ENCODE measurements at regions not wholly inside any gene's neighbourhood (a gene's known extent, or its start where the extent isn't known, plus 50 kb on each side); places are given as distances from the start of the nearest gene placed in this dataset.
"Not testable (repeated sequence)": the region's sequence is repeated elsewhere in the genome, so short reads cannot be mapped to it uniquely, and the experiment has no call there.

DNA sequence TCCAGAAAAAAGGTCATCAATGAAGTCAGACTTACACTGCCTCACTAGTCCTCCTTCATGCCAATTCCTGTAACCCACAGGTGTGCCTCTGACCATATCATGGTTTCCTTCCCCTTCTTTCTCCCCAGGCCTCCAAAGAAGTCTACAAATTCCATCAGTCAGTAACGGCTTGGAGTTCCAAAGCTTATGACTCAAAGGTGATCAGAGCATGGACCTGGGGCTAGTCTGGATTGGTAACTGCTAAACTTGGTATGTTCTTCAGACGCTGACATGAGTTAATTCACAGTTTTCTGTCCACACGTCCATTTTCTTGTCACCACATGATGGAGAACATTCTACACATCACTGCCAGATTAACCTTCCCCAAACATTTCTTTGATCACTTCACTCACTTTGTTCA lies 560.4 kb downstream of the ETNK1 start:
- no peak for DNase-seq (ENCODE audit: low spot score)

DNA sequence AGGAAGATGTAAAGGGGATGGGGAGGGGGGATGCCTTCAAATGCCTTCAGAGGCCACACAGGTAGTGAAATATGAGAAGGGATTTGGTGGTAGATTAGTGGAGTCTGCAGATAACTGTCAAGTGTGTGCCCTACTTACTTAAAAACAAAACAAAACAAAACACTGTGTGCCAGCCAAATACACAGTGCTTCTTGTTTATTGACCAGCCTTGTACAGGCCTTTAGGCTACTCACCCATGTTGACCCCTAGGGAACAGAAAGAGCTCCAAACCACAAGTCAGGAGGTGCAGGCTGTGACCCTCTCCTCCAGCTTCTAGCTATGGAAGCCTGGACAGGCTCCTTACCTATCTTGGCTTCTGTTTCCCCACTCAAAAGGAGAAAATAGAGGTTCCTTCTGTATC lies 562.0 kb downstream of the ETNK1 start:
- no peak for DNase-seq (ENCODE audit: low spot score)

DNA sequence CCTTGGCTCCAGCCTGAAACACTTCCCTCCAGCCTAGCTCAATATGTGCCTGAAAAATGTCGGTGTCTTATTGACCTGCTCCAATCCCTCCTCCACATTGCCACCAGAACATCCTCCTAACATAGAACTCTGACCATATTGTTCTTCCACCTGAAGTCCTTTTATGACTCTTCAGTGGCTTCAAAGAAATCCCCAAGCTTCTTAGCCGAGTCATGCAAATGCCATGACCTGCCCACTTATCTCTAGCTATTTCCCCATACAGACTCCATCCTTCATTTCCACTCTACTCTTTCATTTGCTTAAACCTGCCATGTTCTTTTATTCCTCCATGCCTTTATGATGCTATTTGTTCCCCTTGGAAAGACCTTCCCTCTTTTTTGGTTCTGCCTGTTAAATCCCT lies 568.6 kb downstream of the ETNK1 start:
- DNase-seq (ENCODE audit: low spot score), result no peak

DNA sequence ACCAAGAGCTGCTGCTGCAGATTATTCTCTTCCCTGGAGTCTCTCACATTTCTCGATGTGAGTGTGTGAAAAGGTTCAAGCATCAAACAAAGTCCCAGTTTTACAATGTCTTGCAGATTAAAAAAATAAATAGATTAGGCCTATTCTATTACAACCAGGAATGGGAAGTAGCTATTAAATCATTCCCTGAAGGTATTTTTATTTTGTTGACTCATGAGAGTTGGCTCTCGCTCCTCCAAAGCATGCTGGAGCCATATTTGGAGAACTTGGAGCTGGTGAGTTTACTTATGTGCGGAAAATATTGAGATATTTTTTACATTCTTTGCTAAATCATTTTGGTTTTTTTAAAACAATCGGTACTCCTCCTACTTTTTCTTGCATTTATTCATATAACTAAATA lies 572.3 kb downstream of the ETNK1 start:
- no peak for DNase-seq (ENCODE audit: low spot score)

DNA sequence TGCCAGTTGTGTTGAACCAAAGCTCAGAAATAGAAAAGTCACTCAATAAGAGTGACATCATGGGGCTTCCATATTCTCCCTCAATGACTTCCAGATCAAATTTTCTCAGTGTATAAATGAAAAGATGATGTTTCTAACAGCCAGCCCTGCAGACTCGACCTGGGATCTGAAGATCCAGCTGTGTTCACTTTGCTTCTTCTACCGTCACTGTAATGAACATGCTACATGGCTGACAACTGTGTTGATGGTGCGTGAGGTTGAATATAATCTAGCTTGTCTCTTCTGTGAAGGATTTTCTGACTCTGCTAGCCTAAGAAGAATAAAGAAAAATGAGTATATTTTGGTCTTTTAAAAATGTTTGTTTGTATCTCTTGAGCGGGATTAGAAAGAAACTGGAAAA lies 577.8 kb downstream of the ETNK1 start:
- DNase-seq (ENCODE audit: low spot score), result no peak

DNA sequence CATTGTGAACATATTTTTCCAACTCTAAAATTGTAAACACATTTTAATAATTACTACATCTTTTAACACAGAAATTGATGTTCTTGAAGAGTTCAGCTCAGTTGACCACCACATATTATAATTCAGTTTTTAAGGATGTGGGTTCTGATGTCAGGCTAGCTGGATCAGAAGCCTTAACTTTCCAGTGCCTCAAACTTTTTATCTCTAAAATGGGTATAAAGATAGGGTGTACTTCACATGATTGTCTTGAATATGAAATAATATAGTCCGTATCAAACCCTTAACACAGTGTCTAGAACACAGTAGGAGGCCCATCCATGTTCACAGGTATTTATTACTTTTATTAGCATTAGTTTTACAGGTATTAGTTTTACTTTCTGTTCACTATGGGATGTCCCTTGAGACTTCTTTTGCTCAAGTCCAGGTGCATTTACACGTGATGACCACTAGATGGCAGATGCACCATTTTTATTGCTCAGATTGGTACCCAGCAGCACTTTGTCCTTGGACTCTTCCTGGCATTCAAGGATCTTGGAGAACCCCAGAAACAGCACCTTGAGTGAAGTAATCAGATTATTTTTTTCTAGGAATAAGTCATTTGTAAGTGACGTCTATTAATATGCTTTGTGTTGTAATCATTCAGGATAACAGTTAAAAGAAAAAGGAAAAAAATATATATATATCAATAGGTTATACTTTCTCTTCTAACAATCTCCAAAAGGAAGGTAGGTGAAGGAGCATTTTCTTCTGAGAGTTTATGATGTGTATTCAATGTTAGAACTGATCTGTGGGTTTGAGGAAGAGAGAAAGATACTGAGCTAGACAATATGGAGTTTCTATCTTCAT lies 580.2 kb downstream of the ETNK1 start:
- DNase-seq (ENCODE audit: low spot score), result peak; percentile 43

DNA sequence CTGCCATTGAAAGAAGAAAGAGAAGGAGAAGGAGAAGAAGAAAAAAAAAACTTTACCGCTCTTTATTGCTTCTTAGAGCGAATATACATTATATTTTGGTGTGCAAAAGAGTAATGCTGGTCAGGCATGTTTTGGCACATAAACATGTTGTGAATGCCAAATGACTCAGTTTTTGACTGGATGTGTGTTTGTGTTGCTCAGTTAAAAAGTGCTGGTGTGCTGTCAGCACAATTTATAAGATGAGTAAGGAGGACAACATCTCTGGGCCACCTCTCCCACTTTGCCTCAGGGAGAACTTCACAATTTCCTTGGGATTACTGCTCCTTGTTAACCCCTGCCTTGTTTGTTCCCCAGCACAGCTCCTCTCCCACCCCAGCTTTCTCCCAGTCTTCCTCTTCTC lies 584.8 kb downstream of the ETNK1 start:
- DNase-seq (ENCODE audit: low spot score), result no peak

DNA sequence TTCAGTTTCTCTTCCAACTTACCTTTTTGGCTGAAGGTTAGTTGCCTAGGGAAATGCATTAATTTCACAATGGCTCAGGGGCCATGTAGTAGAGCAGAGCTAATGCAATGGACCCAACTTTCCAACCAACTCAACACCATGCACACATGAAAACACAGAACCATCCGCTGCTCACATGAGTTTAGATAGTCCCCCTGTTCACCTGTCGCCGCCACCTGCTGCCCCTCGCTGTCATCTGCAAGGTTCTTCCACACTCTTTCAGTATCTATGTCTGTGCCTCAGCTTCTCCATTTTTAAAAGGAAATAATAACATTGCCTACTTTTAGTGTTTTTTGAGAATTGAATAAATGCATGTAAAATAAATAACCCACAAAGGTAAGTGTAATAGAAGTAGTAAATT lies 585.6 kb downstream of the ETNK1 start:
- no peak for DNase-seq (ENCODE audit: low spot score)

DNA sequence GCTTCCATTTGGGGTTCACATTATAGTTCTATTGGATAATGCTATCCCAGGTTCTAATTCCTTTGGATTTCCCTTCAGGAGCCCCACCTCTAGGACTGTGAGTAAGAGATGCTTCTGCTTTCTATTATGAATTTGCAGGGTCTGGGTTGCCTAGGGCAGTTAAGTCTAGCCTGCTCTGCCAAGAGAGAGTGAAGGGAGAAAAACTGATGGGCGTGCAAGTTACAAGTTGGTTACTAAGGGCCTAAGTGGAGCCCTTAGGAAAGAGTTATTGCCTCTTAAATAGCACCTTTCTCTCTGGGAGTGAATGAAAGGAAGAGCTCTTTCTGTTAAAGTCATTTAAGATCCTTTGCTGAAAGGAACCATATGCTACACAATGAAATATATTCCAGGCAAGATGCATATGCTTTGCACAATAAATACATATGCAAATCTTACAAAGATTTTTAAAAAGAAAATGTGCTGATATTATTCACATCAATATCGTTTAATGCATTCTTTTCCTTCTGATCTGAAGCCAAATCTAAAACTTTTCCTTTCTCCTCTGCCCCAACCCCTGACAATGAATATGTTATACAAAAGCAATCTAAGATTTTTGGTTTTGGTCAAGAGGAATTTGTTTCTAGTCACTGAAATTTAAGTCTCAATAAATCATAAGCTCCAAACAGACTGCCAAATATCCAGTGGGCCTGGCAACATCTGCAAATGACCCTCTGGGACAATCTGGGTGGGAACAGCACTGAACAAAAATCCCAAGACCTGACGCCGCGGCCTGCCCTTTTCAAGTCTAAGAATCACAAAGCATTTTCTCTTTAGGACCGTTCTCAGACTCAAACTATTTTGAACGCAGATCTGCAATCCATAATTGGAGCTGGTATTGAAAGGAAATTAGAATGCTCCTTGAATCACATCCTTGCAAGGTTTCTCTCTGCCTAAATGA lies 586.7 kb downstream of the ETNK1 start:
- no peak for DNase-seq (ENCODE audit: low spot score)

DNA sequence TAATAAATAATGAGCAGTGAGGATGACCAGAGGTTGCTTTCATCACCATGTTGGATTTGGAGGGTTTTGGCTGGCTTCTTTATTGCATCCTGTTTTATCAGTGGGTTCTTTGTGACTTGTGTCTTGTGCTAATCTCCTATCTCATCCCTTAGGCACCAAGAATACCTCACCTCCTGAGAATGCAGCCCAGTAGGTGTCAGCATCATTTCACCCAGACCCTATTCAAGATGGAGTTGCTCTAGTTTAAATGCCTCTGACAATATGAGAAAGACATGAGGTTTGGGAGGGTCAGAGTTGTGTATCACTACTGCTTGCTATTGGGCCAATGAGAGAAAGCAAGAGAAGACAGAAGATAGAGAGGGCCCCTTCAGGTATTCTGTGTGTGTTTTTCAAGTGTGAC lies 592.2 kb downstream of the ETNK1 start:
- no peak for DNase-seq (ENCODE audit: low spot score)

DNA sequence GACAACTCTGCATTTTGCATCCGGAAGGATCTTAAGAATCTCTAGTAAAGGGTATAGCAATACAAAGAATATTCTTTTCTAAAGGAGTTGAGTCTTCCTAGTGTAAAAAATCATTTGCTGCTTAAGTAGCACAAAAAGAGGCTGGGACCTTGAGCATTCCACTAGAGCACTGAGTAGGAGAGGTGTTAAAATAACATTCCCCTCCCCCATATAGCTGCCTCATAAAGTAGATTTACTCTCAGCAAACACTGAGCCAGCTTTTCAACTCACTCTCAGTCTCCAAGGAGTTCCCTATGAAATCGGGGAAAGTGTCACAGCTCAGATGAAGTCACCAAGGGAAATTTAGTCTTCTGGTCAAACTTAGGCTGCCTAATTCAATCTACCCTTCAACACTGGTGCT lies 592.7 kb downstream of the ETNK1 start:
- DNase-seq (ENCODE audit: low spot score), result no peak

DNA sequence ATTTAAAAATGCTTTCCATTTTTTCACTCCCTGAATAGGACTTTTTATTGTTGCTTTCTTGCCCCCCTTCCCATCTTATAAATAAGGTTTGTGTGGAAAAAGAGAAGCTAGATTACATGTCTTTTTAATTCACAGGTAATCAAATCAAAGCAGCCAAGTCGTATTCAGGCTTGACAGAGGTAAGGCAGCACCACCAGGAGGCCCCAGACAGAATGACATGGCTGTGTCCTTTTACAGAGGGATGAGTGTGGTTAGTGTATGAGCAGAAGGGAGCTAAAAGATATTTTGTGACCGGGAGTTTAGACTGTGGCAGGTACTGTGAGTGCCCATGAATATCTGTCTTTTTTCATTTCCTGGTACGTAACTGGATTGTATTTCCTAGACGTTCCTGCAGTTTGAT lies 596.1 kb downstream of the ETNK1 start:
- no peak for DNase-seq (ENCODE audit: low spot score)

DNA sequence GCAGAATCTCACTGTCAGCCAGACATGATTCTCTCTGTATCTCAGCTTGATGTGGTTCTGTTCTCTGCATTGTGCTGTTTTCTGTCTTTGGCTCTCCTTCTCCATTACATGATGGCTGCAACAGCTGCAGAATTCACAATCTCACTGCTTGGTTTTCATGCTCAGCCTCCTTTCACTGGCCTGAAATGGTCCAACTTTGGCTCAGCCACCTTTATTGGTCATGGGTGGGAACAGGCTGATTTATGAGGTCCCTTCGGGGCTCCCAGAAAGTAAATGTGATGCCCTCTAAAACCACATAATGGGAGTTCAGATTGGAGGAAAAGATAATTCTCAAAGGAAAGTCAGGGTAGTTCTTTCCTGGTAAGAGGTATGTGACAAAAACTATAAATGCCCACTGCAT lies 597.0 kb downstream of the ETNK1 start:
- no peak for DNase-seq (ENCODE audit: low spot score)

DNA sequence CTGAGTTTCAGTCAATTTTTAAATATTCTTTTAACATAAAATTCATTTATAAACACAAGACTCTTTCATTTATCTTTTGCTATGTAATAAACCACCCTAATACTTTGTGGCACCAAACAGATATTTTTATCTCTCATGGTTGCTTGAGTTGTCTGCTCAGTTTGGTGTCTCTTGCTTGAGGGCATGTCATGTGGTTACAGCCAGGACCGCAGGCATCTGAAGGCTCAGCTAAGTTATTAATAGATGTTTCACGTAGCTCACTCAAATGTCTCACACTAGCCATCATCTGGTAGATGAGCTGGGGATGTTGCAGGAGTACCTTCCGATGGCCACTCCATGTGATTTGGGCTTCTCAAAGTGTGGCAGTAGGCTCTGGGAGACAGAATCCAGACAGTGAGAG lies 597.8 kb downstream of the ETNK1 start:
- no peak for DNase-seq (ENCODE audit: low spot score)

DNA sequence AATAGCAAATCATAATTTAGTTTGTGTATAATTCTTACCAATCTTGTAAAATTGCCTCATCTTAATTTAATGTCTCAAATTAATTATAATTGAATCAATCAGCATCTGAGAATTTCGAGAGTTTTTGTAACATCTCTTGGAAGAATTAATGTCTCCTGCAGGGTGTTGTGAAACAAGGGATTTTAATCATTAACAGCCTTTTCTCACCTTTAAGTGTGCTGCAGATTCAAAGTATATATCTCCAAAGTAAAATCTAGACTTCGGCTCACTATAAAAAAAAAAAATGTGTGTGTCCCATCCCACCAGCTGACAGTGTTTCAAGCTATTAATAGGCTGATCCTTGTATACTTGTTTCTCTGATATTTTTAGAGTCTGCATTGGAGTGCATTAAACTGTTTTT lies 603.1 kb downstream of the ETNK1 start:
- no peak for DNase-seq (ENCODE audit: low spot score)

DNA sequence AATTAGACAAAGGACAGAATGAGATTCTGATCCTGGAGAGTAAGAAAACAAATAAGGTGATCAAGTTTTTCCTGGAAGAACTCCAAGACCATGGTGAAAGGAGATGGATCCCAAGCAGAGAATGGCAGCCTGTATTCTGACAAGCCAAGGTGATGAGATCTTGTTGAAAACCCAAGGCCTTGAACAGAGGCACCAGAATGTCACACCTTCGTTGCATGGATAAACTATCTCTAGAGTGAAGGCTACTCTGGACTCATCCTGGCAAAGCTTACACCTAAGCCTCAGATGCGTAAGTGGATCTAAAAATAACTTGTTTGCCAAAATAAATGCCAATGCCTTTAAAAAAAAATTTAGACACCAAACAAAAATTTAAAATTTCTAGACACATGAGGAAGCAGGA lies 605.9 kb downstream of the ETNK1 start:
- DNase-seq (ENCODE audit: low spot score), result no peak

DNA sequence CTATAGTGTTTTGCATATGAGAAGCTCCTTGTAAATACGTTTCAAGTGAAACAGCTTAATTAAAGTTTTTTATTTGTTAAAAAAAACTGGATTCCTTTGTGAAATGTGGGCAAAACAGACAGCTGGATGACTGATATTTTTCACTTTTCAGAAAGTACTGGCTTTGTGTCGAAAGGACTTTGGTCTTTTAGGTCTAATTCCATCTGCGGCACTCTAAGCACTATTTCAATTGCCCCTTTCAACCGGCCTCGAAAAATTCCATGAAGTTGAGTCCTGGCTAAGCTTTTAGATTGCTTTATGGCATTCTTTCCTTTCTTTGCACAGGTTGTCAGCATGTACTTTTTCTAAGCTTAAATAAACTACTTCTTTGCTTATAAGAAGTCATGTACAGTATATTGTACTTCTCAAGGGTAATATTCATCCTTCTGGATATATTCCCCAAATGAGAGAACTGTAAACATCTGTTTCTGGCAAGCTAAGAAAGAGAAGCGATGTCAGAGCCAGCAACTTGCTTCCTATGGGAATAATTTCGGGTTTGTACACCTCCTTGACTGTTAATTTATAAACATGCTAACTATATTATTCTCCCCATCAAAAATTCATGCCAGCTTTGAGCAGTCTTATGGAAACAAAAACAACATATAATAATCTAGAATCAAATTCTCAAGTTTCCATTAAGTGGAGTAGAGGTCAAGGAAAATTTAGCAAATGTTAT lies 611.3 kb downstream of the ETNK1 start:
- DNase-seq (ENCODE audit: low spot score), result no peak

DNA sequence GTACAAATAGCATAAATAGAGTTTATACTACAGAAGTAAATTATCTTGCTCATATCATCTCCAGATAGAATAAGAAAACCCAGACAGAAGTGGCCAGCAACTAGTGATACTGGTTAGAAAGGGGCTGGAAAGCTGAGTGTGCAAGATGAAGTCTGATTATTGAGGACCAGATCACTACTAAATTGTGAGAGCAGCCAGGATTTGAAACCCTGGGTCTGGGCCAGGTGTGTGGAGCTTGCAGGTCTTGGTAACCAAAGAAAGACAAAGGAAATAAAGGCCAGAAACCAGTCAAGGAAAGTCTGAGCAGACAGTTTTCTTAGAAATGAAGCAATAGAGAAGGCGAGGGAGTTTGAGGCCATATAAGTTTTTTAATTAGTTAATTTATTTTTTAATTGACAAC lies 611.8 kb downstream of the ETNK1 start:
- DNase-seq (ENCODE audit: low spot score), result no peak

DNA sequence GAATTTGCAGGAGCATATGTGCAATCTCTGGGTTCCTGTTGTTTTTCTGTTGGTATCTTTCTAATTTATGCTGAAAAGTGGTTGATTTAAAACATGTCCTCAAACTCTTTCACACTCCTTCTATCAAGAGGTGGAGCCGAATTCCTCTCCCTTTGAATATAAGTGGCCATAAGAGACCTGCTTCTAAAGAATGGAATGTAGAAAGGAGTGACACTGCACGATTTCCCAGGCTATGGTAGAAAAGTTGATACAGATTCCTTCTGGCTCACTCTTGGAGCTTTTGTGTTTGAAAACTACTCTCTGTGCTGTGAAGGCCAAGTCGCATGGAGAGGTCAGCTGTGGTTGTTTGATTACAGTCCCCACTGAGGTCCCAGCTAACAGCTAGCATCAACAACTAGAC lies 613.2 kb downstream of the ETNK1 start:
- DNase-seq (ENCODE audit: low spot score), result no peak

DNA sequence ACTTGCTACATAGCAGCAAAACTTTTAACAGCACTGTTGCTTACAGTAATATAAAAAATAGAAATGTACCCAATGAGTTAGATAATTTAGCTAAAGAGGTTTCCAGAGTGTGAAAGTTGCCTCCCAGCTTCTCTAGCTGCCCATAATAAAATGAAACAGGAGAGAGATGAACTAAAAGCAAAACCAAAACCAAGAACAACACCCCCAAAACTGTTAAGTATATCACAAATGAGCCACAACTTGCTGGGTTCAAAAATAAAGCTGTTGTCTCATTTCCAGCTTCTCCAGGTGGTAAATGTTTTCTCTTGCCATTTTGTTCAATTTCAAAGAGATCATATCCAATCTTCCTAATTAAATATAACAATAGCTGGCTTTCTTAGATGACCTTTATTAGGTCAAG lies 614.0 kb downstream of the ETNK1 start:
- DNase-seq (ENCODE audit: low spot score), result no peak

DNA sequence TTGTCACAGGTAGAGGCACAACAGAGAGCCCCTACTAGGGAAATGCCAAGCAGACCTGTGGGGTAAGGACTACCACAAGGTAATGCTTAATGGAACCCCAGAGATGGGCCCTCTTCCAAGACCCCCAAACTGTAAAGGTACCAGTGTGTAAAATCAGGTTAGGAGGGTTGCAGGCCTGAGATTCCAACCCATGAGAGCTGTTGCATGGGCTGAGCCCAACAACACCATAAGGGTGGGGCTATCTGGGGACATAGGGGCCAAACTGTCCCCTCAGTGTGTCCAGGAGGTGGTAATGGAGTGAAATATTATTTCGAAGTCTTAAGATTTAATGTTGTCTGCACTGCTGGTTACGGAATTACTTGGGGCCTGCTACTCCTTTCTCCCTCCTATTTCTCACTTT lies 620.2 kb downstream of the ETNK1 start:
- DNase-seq (ENCODE audit: low spot score), result no peak

DNA sequence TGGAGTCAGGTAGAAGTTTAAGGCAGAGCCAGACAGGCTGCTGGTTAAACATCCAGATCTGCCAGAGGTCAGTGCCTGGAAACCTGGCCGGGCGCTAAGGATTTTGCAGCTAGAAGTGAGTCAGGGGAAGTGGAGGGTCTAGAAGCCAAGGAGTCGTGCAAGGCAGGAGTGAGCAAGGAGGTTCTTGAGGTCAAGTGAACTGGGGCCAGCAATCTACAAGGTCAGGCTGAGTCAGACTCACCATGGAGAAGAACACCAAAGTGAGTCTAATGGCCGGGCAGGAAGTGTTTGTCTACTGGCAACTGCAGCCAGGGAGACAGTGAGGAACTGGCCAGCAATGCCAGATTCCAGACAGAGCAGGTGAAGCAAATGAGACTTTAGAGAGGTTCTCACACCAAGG lies 628.2 kb downstream of the ETNK1 start:
- DNase-seq (ENCODE audit: low spot score), result peak; percentile 1

DNA sequence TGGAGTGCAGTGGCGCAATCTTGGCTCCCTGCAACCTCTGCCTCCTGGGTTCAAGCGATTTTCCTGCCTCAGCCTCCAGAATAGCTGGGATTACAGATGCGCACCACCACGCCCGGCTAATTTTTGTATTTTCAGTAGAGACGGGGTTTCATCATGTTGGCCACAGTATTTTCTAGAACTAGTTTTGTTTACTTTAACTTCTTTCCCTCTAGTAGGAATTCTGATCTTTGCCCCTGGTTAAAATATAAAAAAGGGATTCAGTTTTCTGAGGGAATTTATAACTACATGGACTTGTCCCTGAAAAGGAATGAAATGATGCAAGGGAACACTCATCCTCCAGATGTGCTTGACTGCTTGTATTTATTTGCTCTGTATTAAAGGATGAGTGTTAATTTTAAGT lies 628.9 kb downstream of the ETNK1 start:
- DNase-seq (ENCODE audit: low spot score), result not testable (repeated sequence)

Measured in kidney capillary endothelial cell (primary cell).